ENCODE measurements at regions not wholly inside any gene's neighbourhood (a gene's known extent, or its start where the extent isn't known, plus 50 kb on each side); places are given as distances from the start of the nearest gene placed in this dataset.
"Not testable (repeated sequence)": the region's sequence is repeated elsewhere in the genome, so short reads cannot be mapped to it uniquely, and the experiment has no call there.

DNA sequence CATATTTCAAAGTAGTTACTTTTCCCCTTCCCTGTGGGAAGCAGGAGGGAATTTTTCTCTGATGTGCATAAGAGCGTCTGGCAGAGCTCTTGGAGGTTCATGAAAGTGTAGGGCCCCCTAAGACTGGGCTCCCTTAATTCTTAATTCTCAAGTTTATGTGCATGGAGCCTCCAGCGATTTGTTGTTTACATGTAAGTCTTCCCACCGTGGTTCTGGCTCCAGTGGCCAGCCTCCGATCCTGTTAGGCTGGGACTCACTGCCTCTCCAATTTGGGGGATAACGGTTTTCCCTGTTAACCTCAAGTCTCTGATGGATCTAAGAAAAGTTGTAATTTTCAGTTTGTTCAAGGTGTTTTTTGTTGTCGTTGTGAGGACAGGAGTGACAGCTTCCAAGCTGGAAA is 192.7 kb upstream of the TPTE start:
- H3K56ac ChIP-seq (ENCODE audit: extremely low read depth, insufficient read depth, low read length); dilution Hi-C loops (cut with HindIII; ENCODE audit: low sequenced_read_pairs, unreplicated experiment); H3K9me1 ChIP-seq (ENCODE audit: insufficient read depth, low read length); H3K4ac ChIP-seq (ENCODE audit: low read depth, low read length); H2AK9ac ChIP-seq (replicated peaks; ENCODE audit: low read depth, low read length, poor library complexity); H2BK20ac ChIP-seq (ENCODE audit: low read depth, low read length); H3K27ac ChIP-seq (ENCODE audit: insufficient read depth, low read length); H4K91ac ChIP-seq (ENCODE audit: insufficient read depth, low read depth, low read length); H3K18ac ChIP-seq (ENCODE audit: low read depth, low read length); H3K4me1 ChIP-seq (ENCODE audit: control insufficient read depth, insufficient read depth, low read length); H3K27me3 ChIP-seq (ENCODE audit: control insufficient read depth, insufficient read depth, low read length); DNase-seq; H3K79me1 ChIP-seq (ENCODE audit: low read depth in 1 of 2, low read length in 2 of 2); H4K8ac ChIP-seq (ENCODE audit: low read depth in 2 of 2, low read length in 2 of 2); H3K4me2 ChIP-seq (ENCODE audit: low read depth, low read length); H4K20me1 ChIP-seq (ENCODE audit: insufficient read depth, low read length); CTCF ChIA-PET; in situ Hi-C loops (cut with MboI; ENCODE audit: low sequenced_read_pairs); H3K14ac ChIP-seq (replicated peaks; ENCODE audit: low read depth, low read length); H2BK120ac ChIP-seq (ENCODE audit: low read depth, low read length); BruUV-seq (replicated peaks); H3K9ac ChIP-seq (ENCODE audit: low read depth, low read length); H3K23ac ChIP-seq (ENCODE audit: low read depth, low read length); POLR2A ChIA-PET (ENCODE audit: unreplicated experiment); H2BK15ac ChIP-seq (ENCODE audit: low read depth, low read length); H2BK5ac ChIP-seq (ENCODE audit: low read depth, low read length, poor library complexity, severe bottlenecking); H2AK5ac ChIP-seq (ENCODE audit: low read depth, low read length); ATAC-seq (ENCODE audit: low read depth); intact Hi-C loops (cut with micrococcal nuclease); H3K36me3 ChIP-seq (ENCODE audit: control insufficient read depth, insufficient read depth, low read length); H3K4me3 ChIP-seq (ENCODE audit: insufficient read depth, low read depth, low read length); H2AFZ ChIP-seq (replicated peaks; ENCODE audit: low read length, poor library complexity); H4K5ac ChIP-seq (ENCODE audit: low read depth, low read length): not testable (repeated sequence)
- WGBS, 2 experiments (ENCODE audit: extremely low coverage in 2 of 2, insufficient read length in 1 of 2): 23% methylated on average over 3 of the region's 6 CpGs; no CpG with 5 or more reads in 1 of the 2 experiments
- peaks cover 29% of the 10 kb centered on the region for H3K9me3 ChIP-seq (ENCODE audit: control insufficient read depth, insufficient read depth, low read length)

DNA sequence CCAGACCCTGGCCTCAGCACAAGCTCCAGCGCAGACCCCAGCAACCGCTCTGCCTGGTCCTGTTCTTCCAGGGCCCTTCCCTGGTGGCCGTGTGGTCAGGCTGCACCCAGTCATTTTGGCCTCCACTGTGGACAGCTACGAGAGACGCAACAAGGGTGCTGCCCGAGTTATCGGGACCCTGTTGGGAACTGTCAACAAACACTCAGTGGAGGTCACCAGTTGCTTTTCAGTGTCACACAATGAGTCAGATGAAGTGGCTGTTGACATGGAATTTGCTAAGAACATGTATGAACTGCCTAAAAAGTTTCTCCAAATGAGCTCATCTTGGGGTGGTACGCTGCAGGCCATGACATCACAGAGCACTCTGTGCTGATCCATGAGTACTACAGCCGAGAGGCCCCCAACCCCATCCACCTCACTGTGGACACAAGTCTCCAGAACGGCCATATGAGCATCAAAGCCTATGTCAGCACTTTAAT is 190.7 kb upstream of the TPTE start:
- CTCF ChIA-PET; H2BK120ac ChIP-seq (ENCODE audit: low read depth, low read length); H4K5ac ChIP-seq (ENCODE audit: low read depth, low read length); H3K4me3 ChIP-seq (ENCODE audit: insufficient read depth, low read depth, low read length); H3K4ac ChIP-seq (ENCODE audit: low read depth, low read length); H2BK20ac ChIP-seq (ENCODE audit: low read depth, low read length); H4K20me1 ChIP-seq (ENCODE audit: insufficient read depth, low read length); DNase-seq; H2AK5ac ChIP-seq (ENCODE audit: low read depth, low read length); H4K91ac ChIP-seq (ENCODE audit: insufficient read depth, low read depth, low read length); BruUV-seq (replicated peaks); H2BK5ac ChIP-seq (ENCODE audit: low read depth, low read length, poor library complexity, severe bottlenecking); H3K14ac ChIP-seq (replicated peaks; ENCODE audit: low read depth, low read length); H3K4me1 ChIP-seq (ENCODE audit: control insufficient read depth, insufficient read depth, low read length); H3K56ac ChIP-seq (ENCODE audit: extremely low read depth, insufficient read depth, low read length); H3K23ac ChIP-seq (ENCODE audit: low read depth, low read length); dilution Hi-C loops (cut with HindIII; ENCODE audit: low sequenced_read_pairs, unreplicated experiment); H2AFZ ChIP-seq (replicated peaks; ENCODE audit: low read length, poor library complexity); in situ Hi-C loops (cut with MboI; ENCODE audit: low sequenced_read_pairs); H2BK15ac ChIP-seq (ENCODE audit: low read depth, low read length); H4K8ac ChIP-seq (ENCODE audit: low read depth in 2 of 2, low read length in 2 of 2); intact Hi-C loops (cut with micrococcal nuclease); H3K4me2 ChIP-seq (ENCODE audit: low read depth, low read length); H3K9ac ChIP-seq (ENCODE audit: low read depth, low read length); H3K36me3 ChIP-seq (ENCODE audit: control insufficient read depth, insufficient read depth, low read length); H3K79me1 ChIP-seq (ENCODE audit: low read depth in 1 of 2, low read length in 2 of 2); H3K9me1 ChIP-seq (ENCODE audit: insufficient read depth, low read length); ATAC-seq (ENCODE audit: low read depth); H3K18ac ChIP-seq (ENCODE audit: low read depth, low read length); H3K27ac ChIP-seq (ENCODE audit: insufficient read depth, low read length); H2AK9ac ChIP-seq (replicated peaks; ENCODE audit: low read depth, low read length, poor library complexity); H3K27me3 ChIP-seq (ENCODE audit: control insufficient read depth, insufficient read depth, low read length); POLR2A ChIA-PET (ENCODE audit: unreplicated experiment): not testable (repeated sequence)
- 70% methylated on average over 7 of the region's 10 CpGs; no CpG with 5 or more reads in 1 of the 2 experiments for WGBS, 2 experiments (ENCODE audit: extremely low coverage in 2 of 2, insufficient read length in 1 of 2)
- H3K9me3 ChIP-seq (ENCODE audit: control insufficient read depth, insufficient read depth, low read length): peaks cover 25% of the 10 kb centered on the region

All from IMR-90 (cell line).